Nephron progenitor cell (in vitro differentiated cells): ENCODE measurements at regions not wholly inside any gene's neighbourhood (a gene's known extent, or its start where the extent isn't known, plus 50 kb on each side); places are given as distances from the start of the nearest gene placed in this dataset.
"Not testable (repeated sequence)": the region's sequence is repeated elsewhere in the genome, so short reads cannot be mapped to it uniquely, and the experiment has no call there.

Experiments
- DNase-seq: peaks from one replicate; pipeline ENCODE4 v3.0.0; 2021
- H3K27ac Mint-ChIP-seq: 2 replicates; pipeline ENCODE4 v1.8.0; 2021; ENCODE audit warnings: mild to moderate bottlenecking, moderate library complexity, mixed read lengths
- H3K27me3 Mint-ChIP-seq: 2 replicates; pipeline ENCODE4 v1.8.0; 2021; ENCODE audit warnings: mild to moderate bottlenecking, low read depth, mixed read lengths; ENCODE audit not compliant: poor library complexity
- H3K36me3 Mint-ChIP-seq: 2 replicates; pipeline ENCODE4 v1.8.0; 2021; ENCODE audit warnings: low read depth, mixed read lengths
- H3K4me1 Mint-ChIP-seq: 2 replicates; pipeline ENCODE4 v1.8.0; 2021; ENCODE audit warnings: mixed read lengths
- H3K4me3 Mint-ChIP-seq: 2 replicates; pipeline ENCODE4 v1.8.0; 2021; ENCODE audit warnings: mild to moderate bottlenecking, moderate library complexity, mixed read lengths
- H3K9me3 Mint-ChIP-seq: 2 replicates; pipeline ENCODE4 v1.8.0; 2021; ENCODE audit warnings: mild to moderate bottlenecking, moderate library complexity, mixed read lengths
- CTCF ChIP-seq: fragments of 200-600 bp; sonication (generic); IDR thresholded peaks from 2 replicates; pipeline ENCODE4 v1.5.0; 2021; ENCODE audit warnings: antibody characterized with exemption

- no peak for DNase-seq
- H3K9me3 Mint-ChIP-seq, result no peaks in the 10 kb centered on the region
- H3K27ac Mint-ChIP-seq, result no peak overlapping the region
- no peaks in the 10 kb centered on the region for H3K36me3 Mint-ChIP-seq
- H3K4me3 Mint-ChIP-seq, result no peak overlapping the region
- H3K4me1 Mint-ChIP-seq, result peaks cover 4% of the 10 kb centered on the region
- no peaks in the 10 kb centered on the region for H3K27me3 Mint-ChIP-seq
- peak; percentile 57 for TF ChIP-seq CTCF
Observed at GRCh38 chr14:83071888-83072501, 1538.3 kb upstream of the SEL1L start.

- DNase-seq, result no peak
- Mint-ChIP-seq H3K36me3 (no peaks in the 10 kb centered on the region), H3K27me3 (no peaks in the 10 kb centered on the region), H3K4me3 (no peak overlapping the region), H3K9me3 (no peaks in the 10 kb centered on the region), H3K27ac (no peak overlapping the region), H3K4me1 (no peaks in the 10 kb centered on the region)
- TF ChIP-seq CTCF, result no peak
Observed at GRCh38 chr14:83085136-83085535, 1551.5 kb upstream of the SEL1L start.

DNA sequence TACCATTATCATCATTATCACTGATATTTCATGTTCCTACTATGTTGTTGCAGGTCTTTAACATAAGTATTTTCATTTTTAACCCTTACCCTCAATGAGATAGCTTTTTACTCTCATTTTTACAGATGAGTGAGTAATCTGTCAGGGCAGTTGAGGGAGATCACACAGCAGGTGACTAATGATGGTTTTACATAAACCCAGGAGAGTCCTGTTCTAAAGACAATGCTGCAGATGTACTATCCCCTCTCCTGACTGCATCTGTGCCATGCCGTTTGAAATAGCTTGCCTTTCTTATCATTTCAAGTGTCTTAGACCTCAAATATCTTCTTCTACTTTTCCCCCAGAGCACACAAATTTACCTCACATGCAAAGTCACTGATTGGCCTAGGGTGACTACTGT, 1552.1 kb upstream of the SEL1L start:
- H3K36me3 Mint-ChIP-seq, result no peaks in the 10 kb centered on the region
- no peak overlapping the region for H3K27ac Mint-ChIP-seq
- DNase-seq, result no peak
- H3K4me1 Mint-ChIP-seq, result no peaks in the 10 kb centered on the region
- no peak for TF ChIP-seq CTCF
- H3K4me3 Mint-ChIP-seq, result no peak overlapping the region
- H3K9me3 Mint-ChIP-seq, result no peaks in the 10 kb centered on the region
- H3K27me3 Mint-ChIP-seq, result no peaks in the 10 kb centered on the region

- not testable (repeated sequence) for DNase-seq, H3K36me3 Mint-ChIP-seq, H3K9me3 Mint-ChIP-seq, H3K4me3 Mint-ChIP-seq, H3K4me1 Mint-ChIP-seq, H3K27me3 Mint-ChIP-seq, H3K27ac Mint-ChIP-seq
Observed at GRCh38 chr14:83091991-83092956, 1558.6 kb upstream of the SEL1L start.

DNA sequence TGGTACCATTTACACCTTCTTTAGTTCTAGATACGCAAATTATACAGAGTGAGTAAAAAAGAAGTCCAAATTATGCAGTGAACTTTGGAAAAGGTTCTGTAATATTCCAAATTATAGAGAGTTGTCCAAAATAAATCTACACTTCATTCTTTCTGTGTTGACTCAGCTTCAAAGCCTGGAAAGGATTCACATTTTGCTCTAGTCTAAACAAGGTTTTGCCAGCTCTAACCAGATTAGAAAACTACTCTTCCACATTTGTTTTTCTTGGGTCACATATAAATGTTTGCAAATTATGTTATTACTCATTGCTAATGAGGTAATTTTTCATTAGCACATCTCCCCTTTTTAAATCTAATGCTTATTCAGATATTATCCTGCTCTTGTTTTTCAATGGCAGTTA, 1562.4 kb upstream of the SEL1L start:
- no peaks in the 10 kb centered on the region for H3K9me3 Mint-ChIP-seq
- H3K4me3 Mint-ChIP-seq, result no peak overlapping the region
- H3K27me3 Mint-ChIP-seq, result no peaks in the 10 kb centered on the region
- no peaks in the 10 kb centered on the region for H3K36me3 Mint-ChIP-seq
- no peaks in the 10 kb centered on the region for H3K4me1 Mint-ChIP-seq
- no peak for TF ChIP-seq CTCF
- H3K27ac Mint-ChIP-seq, result no peak overlapping the region
- DNase-seq, result no peak

DNA sequence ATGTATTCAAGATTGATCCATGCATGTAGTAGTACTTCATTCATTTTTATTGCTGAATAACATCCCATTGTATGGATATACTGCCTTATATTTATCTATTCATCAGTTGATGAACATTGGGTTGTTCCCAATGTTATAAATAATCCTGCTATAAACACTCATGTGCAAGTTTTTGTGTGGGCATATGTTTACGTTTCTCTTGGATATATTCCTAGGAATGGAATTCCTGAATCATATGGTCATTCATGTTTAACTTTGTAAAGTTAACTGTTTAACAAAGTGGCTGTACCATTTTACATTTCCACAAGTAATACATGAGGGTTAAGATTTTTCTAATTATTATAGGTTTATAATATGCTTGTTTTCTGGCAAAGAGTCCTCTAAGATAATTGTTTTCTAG, 1568.2 kb upstream of the SEL1L start:
- H3K36me3 Mint-ChIP-seq, result no peaks in the 10 kb centered on the region
- no peak overlapping the region for H3K27ac Mint-ChIP-seq
- TF ChIP-seq CTCF, result no peak
- no peaks in the 10 kb centered on the region for H3K4me1 Mint-ChIP-seq
- H3K9me3 Mint-ChIP-seq, result peaks cover 4% of the 10 kb centered on the region
- no peak overlapping the region for H3K4me3 Mint-ChIP-seq
- H3K27me3 Mint-ChIP-seq, result peaks cover 2% of the 10 kb centered on the region
- DNase-seq, result no peak
